Dedifferentiated amniotic fluid mesenchymal stem cell (primary cell): ENCODE measurements at regions not wholly inside any gene's neighbourhood (a gene's known extent, or its start where the extent isn't known, plus 50 kb on each side); places are given as distances from the start of the nearest gene placed in this dataset.
"Not testable (repeated sequence)": the region's sequence is repeated elsewhere in the genome, so short reads cannot be mapped to it uniquely, and the experiment has no call there.

ENCODE experiments used
- DNase-seq: peaks from one replicate; pipeline ENCODE4 v3.0.0-alpha.2; 2016; ENCODE audit errors: extremely low spot score

GRCh38 chr12:131644481-131644880 lies 66.4 kb upstream of the SFSWAP start:
- DNase-seq: no peak

DNA sequence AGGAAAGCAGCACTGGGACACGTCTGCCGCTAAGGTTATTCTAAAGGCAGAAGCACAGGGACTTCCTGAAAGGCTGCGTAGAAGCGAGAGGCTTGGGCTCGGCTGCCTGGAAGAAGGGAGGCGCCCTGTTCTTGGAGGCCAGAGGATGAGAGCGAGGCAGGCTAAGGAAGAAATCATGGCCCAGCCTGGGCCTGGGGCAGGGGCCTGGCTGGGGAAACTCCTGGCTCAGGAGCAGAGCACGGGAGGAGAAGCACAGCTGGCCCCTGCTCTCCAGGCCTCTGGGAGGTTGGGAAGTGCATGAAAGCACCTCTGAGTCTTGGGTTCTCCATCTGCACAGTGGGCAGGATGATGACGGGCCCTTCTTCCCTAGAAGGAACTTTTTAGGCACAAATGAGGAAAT lies 66.0 kb upstream of the SFSWAP start:
- not testable (repeated sequence) for DNase-seq

GRCh38 chr12:131645557-131645956 lies 65.3 kb upstream of the SFSWAP start:
- DNase-seq: not testable (repeated sequence)

GRCh38 chr12:131646444-131646843 lies 64.4 kb upstream of the SFSWAP start:
- DNase-seq: not testable (repeated sequence)

GRCh38 chr12:131647667-131648066 lies 63.2 kb upstream of the SFSWAP start:
- no peak for DNase-seq

DNA sequence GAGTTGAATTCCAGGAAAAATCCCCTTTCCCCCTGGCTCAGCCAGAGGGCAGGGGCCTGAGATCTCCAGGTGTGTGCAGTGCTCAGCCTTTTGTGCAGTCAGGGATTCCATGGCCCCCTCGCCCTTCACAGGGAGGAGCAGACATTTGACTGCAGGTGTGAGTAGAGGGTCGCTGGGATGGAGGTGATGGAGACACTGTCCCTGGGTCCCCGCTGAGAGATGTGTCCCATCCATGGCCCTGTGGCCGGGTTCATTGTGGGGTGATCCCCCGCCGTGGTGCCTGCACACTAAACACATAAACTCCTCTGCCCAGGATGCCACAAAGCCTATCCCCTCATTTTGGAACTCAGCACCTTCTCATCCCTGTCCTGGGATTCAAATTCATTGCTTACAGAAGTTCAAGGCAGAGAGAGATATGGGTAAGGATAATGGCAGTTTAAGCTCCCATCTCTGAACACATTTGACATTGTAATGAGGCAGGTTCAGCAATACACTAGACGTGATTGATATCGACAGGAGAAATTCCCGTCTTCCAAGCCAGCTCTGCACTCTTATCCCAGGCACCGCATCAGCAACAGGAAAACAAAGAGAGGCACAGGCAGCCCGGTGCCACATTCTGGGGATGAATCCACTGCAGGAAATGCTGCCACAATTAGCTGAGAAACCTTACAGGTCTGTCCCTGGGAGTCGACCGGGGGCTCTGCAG lies 55.3 kb upstream of the SFSWAP start:
- not testable (repeated sequence) for DNase-seq

- DNase-seq: not testable (repeated sequence)
These were observed 54.1 kb upstream of the SFSWAP start for GRCh38 chr12:131656796-131657195.

- DNase-seq: not testable (repeated sequence)
These were observed 52.3 kb upstream of the SFSWAP start for GRCh38 chr12:131658605-131659004.

- not testable (repeated sequence) for DNase-seq
These were observed 51.4 kb upstream of the SFSWAP start for GRCh38 chr12:131659484-131659883.

DNA sequence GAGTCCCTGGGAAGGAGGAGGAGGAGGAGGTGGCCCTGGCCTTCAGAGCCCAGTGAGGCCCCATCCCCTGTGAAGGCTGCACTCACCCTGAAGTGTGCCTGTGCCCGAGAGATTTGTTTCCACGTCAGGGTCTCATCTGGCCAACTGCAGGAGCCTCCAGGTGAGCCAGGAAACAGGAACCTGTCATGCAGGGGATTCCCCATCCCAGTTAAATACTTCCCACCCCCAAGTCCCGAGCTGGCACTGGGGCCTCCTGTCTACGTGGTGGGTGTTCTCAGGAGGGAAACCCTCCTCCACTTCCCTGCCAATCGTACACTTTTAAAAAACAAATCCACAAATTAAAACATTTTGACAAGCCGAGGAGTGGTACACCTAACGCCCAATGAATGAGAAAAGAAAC lies 50.9 kb upstream of the SFSWAP start:
- DNase-seq: not testable (repeated sequence)

DNA sequence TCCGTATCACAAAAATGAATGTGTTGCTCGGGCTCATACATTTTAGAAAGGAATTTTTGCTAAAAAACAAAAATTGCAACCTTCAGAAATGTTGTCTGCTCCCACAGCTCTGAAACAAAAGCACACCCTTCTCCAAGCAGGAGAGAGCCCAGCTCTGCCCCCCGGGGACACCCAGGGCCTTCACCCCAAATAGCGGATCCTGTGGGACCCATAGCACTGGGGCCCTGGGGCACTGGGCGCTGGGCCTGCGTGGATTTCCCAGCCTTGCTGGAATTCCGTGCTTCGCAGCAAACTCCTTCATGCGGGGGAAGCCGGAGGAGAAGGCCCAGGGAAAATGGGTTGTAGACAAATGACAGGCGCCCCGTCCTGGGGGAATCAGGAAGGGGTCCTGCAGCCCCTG lies 50.5 kb upstream of the SFSWAP start:
- DNase-seq: not testable (repeated sequence)
